ENCODE measurements at regions not wholly inside any gene's neighbourhood (a gene's known extent, or its start where the extent isn't known, plus 50 kb on each side); places are given as distances from the start of the nearest gene placed in this dataset.

DNA sequence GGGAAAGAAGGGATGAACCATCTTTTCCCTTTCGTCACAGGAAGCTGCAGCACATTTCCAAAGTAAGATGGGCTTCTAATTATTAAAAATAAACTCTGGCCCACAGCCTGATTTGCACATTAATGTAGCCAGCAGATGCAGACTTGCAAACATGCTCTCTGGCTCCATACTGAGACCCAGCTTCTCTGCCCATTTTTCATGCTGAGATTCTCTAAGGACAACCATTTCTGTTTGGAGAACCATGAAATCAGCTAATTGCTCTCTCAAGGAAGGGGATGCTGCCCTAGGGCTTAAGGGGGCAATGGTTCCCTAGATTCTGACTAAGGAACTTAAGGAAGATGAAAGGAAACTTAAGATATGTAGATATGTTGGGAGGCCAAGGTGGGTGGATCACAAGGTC is 63.0 kb upstream of the CES5A start:
- Histone ChIP-seq H3K36me3 (ENCODE audit: low read depth) (no peaks in the 10 kb centered on the region), H3K9me3 (no peaks in the 10 kb centered on the region), H3K4me1 (ENCODE audit: low read depth) (no peaks in the 10 kb centered on the region), H3K4me3 (no peak overlapping the region)
- intact Hi-C loops (cut with DNase I, micrococcal nuclease), result no loop called here
- ATAC-seq, result no peak
- no peak for TF ChIP-seq CTCF (IDR thresholded peaks at IDR 0.05)
- no peak for DNase-seq

DNA sequence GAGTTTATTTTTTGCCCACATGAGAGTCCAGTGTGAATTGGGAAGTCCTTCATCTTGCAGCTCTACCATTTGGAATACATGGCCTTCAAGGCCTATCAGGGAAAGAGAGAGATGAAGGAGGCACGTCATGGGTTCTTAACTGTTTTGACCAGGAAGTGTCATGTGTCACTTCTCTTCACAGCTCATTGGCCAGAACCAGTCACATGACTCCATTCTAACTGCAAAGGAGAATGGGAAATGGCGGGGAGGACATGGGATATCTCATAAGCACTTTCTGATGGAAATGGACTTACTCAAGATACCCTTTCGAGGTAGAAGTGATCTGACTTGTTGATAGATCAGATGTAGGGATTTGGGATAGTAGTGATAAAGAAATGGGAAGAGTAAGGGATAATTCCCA is 57.9 kb upstream of the CES5A start:
- Histone ChIP-seq H3K4me3 (no peak overlapping the region), H3K9me3 (no peaks in the 10 kb centered on the region), H3K4me1 (ENCODE audit: low read depth) (no peaks in the 10 kb centered on the region), H3K36me3 (ENCODE audit: low read depth) (no peaks in the 10 kb centered on the region)
- intact Hi-C loops (cut with DNase I, micrococcal nuclease), result no loop called here
- DNase-seq (no peak), ATAC-seq (no peak)
- no peak for TF ChIP-seq CTCF (IDR thresholded peaks at IDR 0.05)

- no peak for TF ChIP-seq CTCF (IDR thresholded peaks at IDR 0.05)
- H3K4me1 ChIP-seq (ENCODE audit: low read depth), result no peaks in the 10 kb centered on the region
- no peak for ATAC-seq
- H3K9me3 ChIP-seq, result no peaks in the 10 kb centered on the region
- no peak overlapping the region for H3K4me3 ChIP-seq
- intact Hi-C loops (cut with DNase I, micrococcal nuclease), result no loop called here
- H3K36me3 ChIP-seq (ENCODE audit: low read depth), result no peaks in the 10 kb centered on the region
- no peak for DNase-seq
These were observed 54.9 kb upstream of the CES5A start for GRCh38 chr16:55930036-55930435.

- no peak for TF ChIP-seq CTCF (IDR thresholded peaks at IDR 0.05)
- ATAC-seq (no peak), DNase-seq (no peak)
- no peaks in the 10 kb centered on the region for H3K9me3 ChIP-seq
- H3K4me1 ChIP-seq (ENCODE audit: low read depth), result no peaks in the 10 kb centered on the region
- H3K36me3 ChIP-seq (ENCODE audit: low read depth), result no peaks in the 10 kb centered on the region
- H3K4me3 ChIP-seq, result no peak overlapping the region
- intact Hi-C loops (cut with DNase I, micrococcal nuclease), result no loop called here
These were observed 54.0 kb upstream of the CES5A start for GRCh38 chr16:55929181-55929580.

GRCh38 chr16:55925242-55925641 is 50.1 kb upstream of the CES5A start:
- DNase-seq, result no peak
- no peak for ATAC-seq
- no peaks in the 10 kb centered on the region for H3K4me1 ChIP-seq (ENCODE audit: low read depth)
- H3K36me3 ChIP-seq (ENCODE audit: low read depth), result no peaks in the 10 kb centered on the region
- H3K4me3 ChIP-seq, result no peak overlapping the region
- no peak for TF ChIP-seq CTCF (IDR thresholded peaks at IDR 0.05)
- H3K9me3 ChIP-seq, result no peaks in the 10 kb centered on the region
- intact Hi-C loops (cut with DNase I, micrococcal nuclease), result no loop called here
